Heart right ventricle (tissue), 16 donors: ENCODE measurements at regions not wholly inside any gene's neighbourhood (a gene's known extent, or its start where the extent isn't known, plus 50 kb on each side); places are given as distances from the start of the nearest gene placed in this dataset.

ENCODE experiments used
- ATAC-seq, 8 donors: fragments of 200-7000 bp; cut with Tn5 transposase; one replicate each; pipeline ENCODE4 v1.9.1; 2020; ENCODE audit warnings: mild to moderate bottlenecking in 8 of 8, moderate library complexity in 8 of 8, moderate number of reproducible peaks in 1 of 8
- DNase-seq, 2 donors: peaks; one replicate each; pipeline ENCODE4 v3.0.0-alpha.2; 2020
- H3K27ac ChIP-seq, 10 donors: fragments of 200-600 bp; sonication (generic) in 2 of 10; one replicate each; pipeline versions ENCODE4 v1.5.0 to v1.8.0; 2020 to 2022; ENCODE audit warnings: mild to moderate bottlenecking in 3 of 10
- H3K27me3 ChIP-seq, 7 donors: fragments of 200-600 bp; one replicate each; pipeline ENCODE4 v1.8.0; 2021 to 2022; ENCODE audit warnings: mild to moderate bottlenecking in 2 of 7
- H3K36me3 ChIP-seq, 9 donors: fragments of 200-600 bp; sonication (generic) in 1 of 9; one replicate each; pipeline versions ENCODE4 v1.5.0 to v1.8.0; 2020 to 2022; ENCODE audit warnings: mild to moderate bottlenecking in 2 of 9
- H3K4me1 ChIP-seq, 9 donors: fragments of 200-600 bp; sonication (generic) in 1 of 9; one replicate each; pipeline versions ENCODE4 v1.5.0 to v1.8.0; 2020 to 2022; ENCODE audit warnings: mild to moderate bottlenecking in 4 of 9
- H3K4me3 ChIP-seq, 10 donors: fragments of 200-600 bp; sonication (generic) in 2 of 10; one replicate each; pipeline versions ENCODE4 v1.5.0 to v1.8.0; 2020 to 2022; ENCODE audit warnings: mild to moderate bottlenecking in 7 of 10, moderate library complexity in 2 of 10
- H3K9me3 ChIP-seq, 11 donors: fragments of 200-600 bp in 10 of 11; sonication (generic) in 2 of 11; one replicate each; pipeline versions ENCODE4 v1.5.0 to v1.8.0; 2013 to 2022; ENCODE audit warnings: mild to moderate bottlenecking in 2 of 11, control low read depth in 1 of 11, moderate library complexity in 1 of 11
- CTCF ChIP-seq, 9 donors: fragments of 200-600 bp; sonication (generic) in 2 of 9; IDR thresholded peaks; one replicate each; pipeline versions ENCODE4 v1.5.0 to v1.8.0; 2021 to 2022; ENCODE audit warnings: antibody characterized with exemption in 9 of 9, mild to moderate bottlenecking in 5 of 9, moderate library complexity in 1 of 9
- WGBS, 2 donors: extraction: QIAGEN DNeasy Blood & Tissue Kit; methylation state at CpG; one replicate each; pipeline ENCODE4 v1.1.7; 2013; ENCODE audit warnings: inconsistent platforms in 1 of 2; 5-methylcytosine and 5-hydroxymethylcytosine counted together
- intact Hi-C, 10 donors: fragments of 100-400 bp; cut with DNase I; formaldehyde crosslinking; loops; one replicate each; pipeline versions ENCODE4 v1.11.1 to v1.14.2; 2022
- donor health status: Arrhythmogenic right ventricular cardiomyopathy.
- donor health status: ischemic (EF 13 %, LVEDD 7.1; RV severe dilation, severe dysfunction).
- donor health status: healthy with polysubstance abuse.
- donor health status: DM: no; HTN: yes; CAD: no.
- donor health status: DM: no; HTN: no; CAD: no.
- donor health status: ischemic (EF 25% LVEDD 6.9; RV normal size, moderate dysfunction).
- donor health status: ischemic (EF 25% LVEDD 5.7; RV mildly dilated, moderate dysfunction).
- donor health status: healthy.
- donor health status: DM: yes; HTN: yes; CAD: no.
- donor health status: Ischemic cardiomyopathy.
- donor health status: ischemic (EF 35%, LVEDD 5.7; RV mildly dilated, moderate dysfunction).
- donor health status: nonischemic (EF 11% LVEDD 7.7; RV severe dilation, severe dysfunction).
- donor health status: DM: yes; HTN: yes; CAD: no.
- donor health status: PGD.
- donor health status: ischemic (EF 29% LVEDD 5.4; RV normal size, mild dysfunction).
- donor health status: nonischemic (EF 23%, LVEDD 6.1; RV moderate dilation, normal function).

DNA sequence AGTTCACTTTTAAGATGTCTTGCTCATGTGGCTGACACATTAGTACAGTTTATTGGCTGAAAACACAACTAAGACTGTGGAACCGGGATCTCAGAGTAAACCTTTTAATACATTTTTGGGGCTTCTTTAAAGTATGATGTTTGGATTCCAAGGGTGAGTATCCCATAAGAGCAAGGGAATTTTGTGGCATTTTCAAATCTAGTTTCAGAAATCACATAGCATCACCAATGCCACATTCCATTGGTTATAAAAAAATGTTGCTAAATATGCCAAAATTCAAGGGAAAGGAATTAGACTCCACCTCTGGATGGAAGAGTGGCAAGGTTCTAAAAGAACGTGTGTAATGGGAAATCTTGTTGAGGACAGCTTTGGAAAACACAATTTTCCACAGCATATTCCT lies 338.6 kb downstream of the COL12A1 start:
- Histone ChIP-seq H3K4me3 (no peak overlapping the region), H3K9me3 (peaks cover 0 to 16% (median 0%) of the 10 kb centered on the region in 11 donors), H3K27ac (no peak overlapping the region), H3K27me3 (no peaks in the 10 kb centered on the region), H3K4me1 (no peaks in the 10 kb centered on the region), H3K36me3 (no peaks in the 10 kb centered on the region)
- no peak for DNase-seq
- 81 to 89% methylated on average over 2 of the region's 2 CpGs for WGBS, 2 donors
- intact Hi-C loops: no loop called here
- TF ChIP-seq CTCF (IDR thresholded peaks at IDR 0.05): no peak
- no peak for ATAC-seq

DNA sequence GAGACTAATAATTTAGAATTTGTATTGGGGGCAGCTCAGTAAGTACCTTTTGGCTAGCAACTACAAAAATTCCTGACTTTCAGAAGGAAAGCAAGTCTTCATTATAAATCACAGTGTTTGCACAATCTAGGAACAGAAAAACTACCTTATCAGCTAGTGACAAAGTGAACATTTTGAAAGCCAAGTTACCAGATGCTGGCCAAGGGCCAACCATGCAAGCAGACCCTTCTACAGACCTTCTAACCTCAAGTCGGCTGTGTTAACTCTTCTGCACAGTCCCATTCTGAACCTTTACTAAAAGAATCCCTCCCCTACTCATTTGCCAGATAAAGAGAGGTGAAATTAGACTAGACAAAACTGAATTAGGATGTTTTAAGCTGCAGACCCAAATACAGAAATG lies 341.9 kb downstream of the COL12A1 start:
- intact Hi-C loops: no loop called here
- no peaks in the 10 kb centered on the region for H3K4me1 ChIP-seq
- no peaks in the 10 kb centered on the region for H3K36me3 ChIP-seq
- TF ChIP-seq CTCF (IDR thresholded peaks at IDR 0.05): no peak
- 45 to 54% methylated on average over 1 of the region's 1 CpG for WGBS, 2 donors
- no peak overlapping the region for H3K27ac ChIP-seq
- peaks cover 0 to 9% (median 0%) of the 10 kb centered on the region in 11 donors for H3K9me3 ChIP-seq
- ATAC-seq (no peak), DNase-seq (no peak)
- no peaks in the 10 kb centered on the region for H3K27me3 ChIP-seq
- no peak overlapping the region for H3K4me3 ChIP-seq

DNA sequence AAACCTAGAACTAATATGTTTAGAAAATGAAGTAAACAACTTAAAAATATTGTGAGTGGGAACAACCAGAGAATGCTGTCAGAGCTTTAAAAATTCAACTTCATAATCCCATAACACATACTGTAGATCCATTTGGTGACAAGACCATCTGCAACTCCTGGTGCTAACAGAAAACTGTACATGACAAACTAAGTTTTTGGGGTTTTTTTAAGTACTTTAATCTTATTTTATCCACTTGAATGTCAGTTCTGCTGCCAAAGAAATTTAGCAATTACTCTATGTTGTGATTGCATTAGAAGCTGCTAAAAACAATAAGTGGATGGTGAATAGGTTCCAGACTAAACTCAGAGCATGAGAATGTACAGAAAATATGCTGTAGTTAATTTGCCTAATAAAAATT lies 345.4 kb downstream of the COL12A1 start:
- Histone ChIP-seq H3K27ac (no peak overlapping the region), H3K36me3 (no peaks in the 10 kb centered on the region), H3K27me3 (no peaks in the 10 kb centered on the region), H3K9me3 (peaks cover 0 to 5% (median 0%) of the 10 kb centered on the region in 11 donors), H3K4me1 (no peaks in the 10 kb centered on the region), H3K4me3 (no peak overlapping the region)
- no peak for ATAC-seq
- no peak for TF ChIP-seq CTCF (IDR thresholded peaks at IDR 0.05)
- intact Hi-C loops: no loop called here
- DNase-seq: no peak

- H3K27ac ChIP-seq: no peak overlapping the region
- intact Hi-C loops: no loop called here
- no peak overlapping the region for H3K4me3 ChIP-seq
- no peak for DNase-seq
- H3K4me1 ChIP-seq: no peaks in the 10 kb centered on the region
- 85 to 88% methylated on average over 3 of the region's 3 CpGs for WGBS, 2 donors
- peaks cover 0 to 5% (median 0%) of the 10 kb centered on the region in 11 donors for H3K9me3 ChIP-seq
- H3K27me3 ChIP-seq: no peaks in the 10 kb centered on the region
- no peaks in the 10 kb centered on the region for H3K36me3 ChIP-seq
- no peak for TF ChIP-seq CTCF (IDR thresholded peaks at IDR 0.05)
- ATAC-seq: no peak
These were observed 348.7 kb downstream of the COL12A1 start for GRCh38 chr6:74857157-74857556.

GRCh38 chr6:74853991-74854390 lies 351.9 kb downstream of the COL12A1 start:
- H3K27me3 ChIP-seq: no peaks in the 10 kb centered on the region
- intact Hi-C loops: no loop called here

More at GRCh38 chr6:74853991-74854390, 351.9 kb downstream of the COL12A1 start:
- TF ChIP-seq CTCF (IDR thresholded peaks at IDR 0.05): no peak
- DNase-seq (no peak), ATAC-seq (no peak)
- H3K4me1 ChIP-seq: no peaks in the 10 kb centered on the region
- no peaks in the 10 kb centered on the region for H3K36me3 ChIP-seq
- no peaks in the 10 kb centered on the region for H3K9me3 ChIP-seq
- H3K4me3 ChIP-seq: no peak overlapping the region
- no peak overlapping the region for H3K27ac ChIP-seq
